ENCODE measurements at regions not wholly inside any gene's neighbourhood (a gene's known extent, or its start where the extent isn't known, plus 50 kb on each side); places are given as distances from the start of the nearest gene placed in this dataset.

DNA sequence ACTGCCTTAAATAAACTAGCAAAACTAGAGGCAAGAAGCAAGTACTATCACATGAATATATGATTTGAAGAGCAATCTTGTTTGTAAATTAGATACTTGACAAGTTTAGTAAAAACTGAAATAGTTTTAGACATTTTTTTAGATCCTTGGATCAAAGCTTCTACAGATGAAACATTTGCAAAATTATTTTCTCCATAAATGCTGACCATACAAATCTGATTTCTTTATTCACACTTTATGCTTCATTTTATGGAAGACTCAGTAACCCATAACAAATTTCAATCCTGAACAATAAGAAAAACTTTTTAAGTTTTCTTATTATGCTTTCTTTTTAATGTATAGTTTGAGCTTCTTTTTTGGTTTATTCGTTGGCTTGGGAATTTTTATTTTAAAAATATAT lies 750.2 kb upstream of the SLITRK5 start:
- TF ChIP-seq, protein P1, sequence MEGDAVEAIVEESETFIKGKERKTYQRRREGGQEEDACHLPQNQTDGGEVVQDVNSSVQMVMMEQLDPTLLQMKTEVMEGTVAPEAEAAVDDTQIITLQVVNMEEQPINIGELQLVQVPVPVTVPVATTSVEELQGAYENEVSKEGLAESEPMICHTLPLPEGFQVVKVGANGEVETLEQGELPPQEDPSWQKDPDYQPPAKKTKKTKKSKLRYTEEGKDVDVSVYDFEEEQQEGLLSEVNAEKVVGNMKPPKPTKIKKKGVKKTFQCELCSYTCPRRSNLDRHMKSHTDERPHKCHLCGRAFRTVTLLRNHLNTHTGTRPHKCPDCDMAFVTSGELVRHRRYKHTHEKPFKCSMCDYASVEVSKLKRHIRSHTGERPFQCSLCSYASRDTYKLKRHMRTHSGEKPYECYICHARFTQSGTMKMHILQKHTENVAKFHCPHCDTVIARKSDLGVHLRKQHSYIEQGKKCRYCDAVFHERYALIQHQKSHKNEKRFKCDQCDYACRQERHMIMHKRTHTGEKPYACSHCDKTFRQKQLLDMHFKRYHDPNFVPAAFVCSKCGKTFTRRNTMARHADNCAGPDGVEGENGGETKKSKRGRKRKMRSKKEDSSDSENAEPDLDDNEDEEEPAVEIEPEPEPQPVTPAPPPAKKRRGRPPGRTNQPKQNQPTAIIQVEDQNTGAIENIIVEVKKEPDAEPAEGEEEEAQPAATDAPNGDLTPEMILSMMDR (IDR thresholded peaks at IDR 0.05), result no peak
- no peak for TF ChIP-seq POLR2AphosphoS5 (IDR thresholded peaks at IDR 0.05)
- TF ChIP-seq POLR2A (IDR thresholded peaks at IDR 0.05), result no peak
